Gastrocnemius medialis (tissue), 4 donors: ENCODE measurements at regions not wholly inside any gene's neighbourhood (a gene's known extent, or its start where the extent isn't known, plus 50 kb on each side); places are given as distances from the start of the nearest gene placed in this dataset.
"Not testable (repeated sequence)": the region's sequence is repeated elsewhere in the genome, so short reads cannot be mapped to it uniquely, and the experiment has no call there.

ENCODE experiments used
- ATAC-seq, 2 donors: fragments of 150-250 bp; one replicate each; pipeline ENCODE4 v1.9.1; 2016
- DNase-seq, 2 donors: peaks; one replicate each; pipeline ENCODE4 v3.0.0-alpha.2; 2019
- H3K27ac ChIP-seq, 4 donors: fragments of 200-600 bp; sonication (generic); 1 replicate in 1 of 4; 2 replicates in 3 of 4; pipeline ENCODE4 v1.5.1; 2016 to 2018; ENCODE audit warnings: mild to moderate bottlenecking in 2 of 4, moderate library complexity in 1 of 4
- H3K27me3 ChIP-seq, 3 donors: fragments of 200-600 bp; sonication (generic) in 2 of 3; 1 replicate in 1 of 3; 2 replicates in 2 of 3; pipeline versions ENCODE4 v1.5.1 to v1.6.0; 2016 to 2019; ENCODE audit warnings: mild to moderate bottlenecking in 1 of 3, moderate library complexity in 1 of 3
- H3K36me3 ChIP-seq, 2 donors: fragments of 200-600 bp; sonication (generic) in 1 of 2; one replicate each; pipeline ENCODE4 v1.5.1; 2017 to 2018
- H3K4me1 ChIP-seq, 2 donors: fragments of 200-600 bp; sonication (generic) in 1 of 2; one replicate each; pipeline ENCODE4 v1.5.1; 2016 to 2017; ENCODE audit warnings: mild to moderate bottlenecking in 2 of 2
- H3K4me3 ChIP-seq, 4 donors: fragments of 200-600 bp; sonication (generic) in 3 of 4; 1 replicate in 1 of 4; 2 replicates in 3 of 4; pipeline ENCODE4 v1.5.1; 2016 to 2019; ENCODE audit warnings: mild to moderate bottlenecking in 2 of 4
- H3K9me3 ChIP-seq, 3 donors: fragments of 200-600 bp; sonication (generic) in 2 of 3; 1 replicate in 1 of 3; 2 replicates in 2 of 3; pipeline ENCODE4 v1.5.1; 2016 to 2019
- CTCF ChIP-seq, 5 experiments: fragments of 450-650 bp in 3 of 5; fragments of 200-600 bp in 2 of 5; sonication (generic) in 2 of 5; IDR thresholded peaks in 4 of 5; conservative IDR thresholded peaks in 1 of 5; 1 replicate in 4 of 5; 2 replicates in 1 of 5; pipeline ENCODE4 v1.5.1; 2016 to 2019; ENCODE audit warnings: antibody characterized with exemption in 5 of 5, mild to moderate bottlenecking in 3 of 5, moderate library complexity in 3 of 5
- POLR2A ChIP-seq, 2 donors: fragments of 450-650 bp; IDR thresholded peaks; one replicate each; pipeline ENCODE4 v1.6.1; 2017; ENCODE audit warnings: antibody characterized with exemption in 2 of 2, mild to moderate bottlenecking in 2 of 2, moderate library complexity in 2 of 2
- in situ Hi-C, 4 donors: fragments of 200-750 bp; cut with MboI; loops; one replicate each; pipeline versions ENCODE4 v1.15.0 to v1.8.0; 2017; ENCODE audit warnings: low sequenced_read_pairs in 4 of 4
- intact Hi-C: fragments of 100-400 bp; cut with DNase I; formaldehyde crosslinking; loops from one replicate; pipeline ENCODE4 v1.15.1; 2023; ENCODE audit warnings: low total_unique reads

- intact Hi-C loops (no loop called here), in situ Hi-C loops (no loop called here)
Observed at GRCh38 chr5:162607879-162608278, 540.3 kb downstream of the GABRG2 start.

GRCh38 chr5:162621726-162622263 is 554.2 kb downstream of the GABRG2 start:
- intact Hi-C loops, DNase-seq, in situ Hi-C loops, H3K27me3 ChIP-seq, H3K4me1 ChIP-seq, ATAC-seq, H3K9me3 ChIP-seq, H3K4me3 ChIP-seq, H3K36me3 ChIP-seq, H3K27ac ChIP-seq: not testable (repeated sequence)

More at GRCh38 chr5:162607879-162608278, 540.3 kb downstream of the GABRG2 start:
- Histone ChIP-seq H3K27ac (no peak overlapping the region), H3K4me1 (no peaks in the 10 kb centered on the region), H3K36me3 (no peaks in the 10 kb centered on the region), H3K27me3 (no peaks in the 10 kb centered on the region), H3K9me3 (no peaks in the 10 kb centered on the region), H3K4me3 (no peak overlapping the region)
- no peak for DNase-seq
- no peak for ATAC-seq
- TF ChIP-seq CTCF (IDR thresholded peaks at IDR 0.05 in 4 of 5, conservative IDR thresholded peaks at IDR 0.05 in 1 of 5), result no peak
- no peak for TF ChIP-seq POLR2A (IDR thresholded peaks at IDR 0.05)

GRCh38 chr5:162624110-162624509 is 556.5 kb downstream of the GABRG2 start:
- no peak overlapping the region for H3K4me3 ChIP-seq
- intact Hi-C loops, result no loop called here
- DNase-seq (no peak), ATAC-seq (no peak)
- no peaks in the 10 kb centered on the region for H3K9me3 ChIP-seq
- H3K36me3 ChIP-seq, result no peaks in the 10 kb centered on the region
- TF ChIP-seq POLR2A (IDR thresholded peaks at IDR 0.05) (no peak), CTCF (IDR thresholded peaks at IDR 0.05 in 4 of 5, conservative IDR thresholded peaks at IDR 0.05 in 1 of 5) (no peak)
- H3K4me1 ChIP-seq, result no peaks in the 10 kb centered on the region
- no peak overlapping the region for H3K27ac ChIP-seq
- H3K27me3 ChIP-seq, result no peaks in the 10 kb centered on the region
- in situ Hi-C loops, result no loop called here

- Histone ChIP-seq H3K36me3 (no peaks in the 10 kb centered on the region), H3K4me1 (no peaks in the 10 kb centered on the region), H3K27me3 (no peaks in the 10 kb centered on the region), H3K27ac (no peak overlapping the region), H3K9me3 (no peaks in the 10 kb centered on the region), H3K4me3 (no peak overlapping the region)
- intact Hi-C loops (no loop called here), in situ Hi-C loops (no loop called here)
- DNase-seq, result no peak
- no peak for ATAC-seq
- TF ChIP-seq CTCF (IDR thresholded peaks at IDR 0.05 in 4 of 5, conservative IDR thresholded peaks at IDR 0.05 in 1 of 5) (no peak), POLR2A (IDR thresholded peaks at IDR 0.05) (no peak)
Observed at GRCh38 chr5:162637481-162637880, 569.9 kb downstream of the GABRG2 start.

- no peaks in the 10 kb centered on the region for H3K27me3 ChIP-seq
- TF ChIP-seq CTCF (IDR thresholded peaks at IDR 0.05 in 4 of 5, conservative IDR thresholded peaks at IDR 0.05 in 1 of 5) (no peak), POLR2A (IDR thresholded peaks at IDR 0.05) (no peak)
- no peaks in the 10 kb centered on the region for H3K9me3 ChIP-seq
- in situ Hi-C loops, result no loop called here
- intact Hi-C loops, result no loop called here
- no peak overlapping the region for H3K27ac ChIP-seq
- no peaks in the 10 kb centered on the region for H3K36me3 ChIP-seq
- no peaks in the 10 kb centered on the region for H3K4me1 ChIP-seq
- DNase-seq (no peak), ATAC-seq (no peak)
- no peak overlapping the region for H3K4me3 ChIP-seq
Observed at GRCh38 chr5:162638849-162639248, 571.3 kb downstream of the GABRG2 start.
